Stimulated activated naive CD4-positive, alpha-beta T cell (primary cell): ENCODE measurements at regions not wholly inside any gene's neighbourhood (a gene's known extent, or its start where the extent isn't known, plus 50 kb on each side); places are given as distances from the start of the nearest gene placed in this dataset.

ENCODE experiments used
- DNase-seq, 6 experiments: peaks; one replicate each; lab custom pipeline; 2025; lab: John Stamatoyannopoulos, UW

GRCh38 chr3:194265996-194266964 lies 84.8 kb downstream of the CPN2 start:
- DNase-seq: no peak

DNA sequence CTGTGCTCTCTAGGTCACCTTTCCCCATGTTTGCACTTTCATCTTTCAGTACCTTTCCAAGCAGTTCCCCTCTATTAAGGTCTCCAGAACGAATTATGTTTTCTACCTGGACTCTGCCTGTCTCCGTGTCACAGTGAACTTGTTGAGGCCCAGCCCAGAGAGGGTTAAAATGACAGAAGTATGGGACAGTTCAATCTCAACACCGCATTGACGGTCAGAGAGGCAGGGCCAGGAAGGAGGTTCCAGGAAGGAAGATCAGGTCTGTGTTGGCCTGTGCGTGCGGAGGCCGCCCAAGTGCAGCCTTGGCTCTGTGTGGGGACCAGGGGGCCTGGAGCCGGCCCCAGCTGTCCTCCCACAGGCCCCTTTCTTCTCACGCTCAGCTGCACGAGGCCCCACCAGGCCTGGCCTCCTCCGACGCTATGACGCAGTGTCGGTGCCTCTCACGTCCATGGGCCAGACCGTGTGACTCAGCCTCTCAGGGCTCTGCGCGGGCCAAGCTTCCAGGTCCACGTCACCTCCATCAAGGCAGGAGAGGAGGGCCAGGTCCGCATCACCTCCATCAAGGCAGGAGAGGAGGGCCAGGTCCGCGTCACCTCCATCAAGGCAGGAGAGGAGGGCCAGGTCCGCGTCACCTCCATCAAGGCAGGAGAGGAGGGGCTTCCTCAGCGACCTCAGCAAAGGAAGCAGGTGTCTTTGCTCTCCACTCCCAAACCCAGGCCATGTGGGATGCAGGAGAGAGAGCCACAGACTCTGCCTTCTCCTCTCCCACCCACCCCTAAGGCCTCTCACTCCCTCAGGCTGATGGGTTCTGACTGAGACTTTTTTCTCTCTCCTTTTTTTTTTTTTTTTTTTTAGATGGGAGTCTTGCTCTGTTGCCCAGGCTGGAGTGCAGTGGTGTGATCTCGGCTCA lies 83.1 kb downstream of the CPN2 start:
- DNase-seq: no peak

DNA sequence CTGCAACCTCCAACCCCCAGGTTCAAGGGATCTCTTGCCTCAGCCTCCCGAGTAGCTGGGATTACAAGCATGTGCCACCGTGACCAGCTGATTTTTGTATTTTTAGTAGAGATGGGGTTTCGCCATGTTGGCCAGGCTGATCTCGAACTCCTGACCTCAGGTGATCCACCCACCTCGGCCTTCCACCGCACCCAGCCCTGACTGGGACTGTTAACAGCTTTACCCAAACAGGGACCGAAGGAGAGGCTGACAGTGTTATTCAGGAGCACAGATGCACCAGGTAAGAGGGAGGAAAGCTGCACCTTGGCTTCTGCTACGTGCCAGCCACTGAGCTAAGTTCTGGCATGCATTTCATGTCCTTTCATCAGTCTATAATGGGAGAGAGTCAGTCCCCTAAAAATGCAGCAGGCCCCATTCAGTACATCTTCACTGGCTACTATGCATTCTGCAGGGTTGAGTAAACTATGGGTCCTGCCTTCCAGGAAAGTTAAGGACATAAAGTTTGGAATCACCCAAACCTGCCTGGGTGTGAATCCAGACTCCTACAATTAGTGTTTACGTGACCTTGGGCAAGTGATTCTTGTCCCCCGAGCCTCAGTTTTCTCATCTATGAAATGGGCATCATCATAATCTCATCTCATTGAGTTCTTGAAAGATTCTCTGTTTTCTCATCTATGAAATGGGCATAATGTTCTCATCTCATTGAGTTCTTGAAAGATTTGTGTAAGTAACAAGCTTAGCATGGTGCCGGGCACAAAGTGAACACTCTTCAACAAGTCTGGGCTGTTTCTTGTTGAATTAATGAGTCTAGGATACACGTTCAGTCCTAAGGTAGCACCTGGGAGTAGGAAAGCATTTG lies 82.2 kb downstream of the CPN2 start:
- DNase-seq: no peak

- no peak for DNase-seq
Measured at GRCh38 chr3:194269610-194270145, 81.5 kb downstream of the CPN2 start.

DNA sequence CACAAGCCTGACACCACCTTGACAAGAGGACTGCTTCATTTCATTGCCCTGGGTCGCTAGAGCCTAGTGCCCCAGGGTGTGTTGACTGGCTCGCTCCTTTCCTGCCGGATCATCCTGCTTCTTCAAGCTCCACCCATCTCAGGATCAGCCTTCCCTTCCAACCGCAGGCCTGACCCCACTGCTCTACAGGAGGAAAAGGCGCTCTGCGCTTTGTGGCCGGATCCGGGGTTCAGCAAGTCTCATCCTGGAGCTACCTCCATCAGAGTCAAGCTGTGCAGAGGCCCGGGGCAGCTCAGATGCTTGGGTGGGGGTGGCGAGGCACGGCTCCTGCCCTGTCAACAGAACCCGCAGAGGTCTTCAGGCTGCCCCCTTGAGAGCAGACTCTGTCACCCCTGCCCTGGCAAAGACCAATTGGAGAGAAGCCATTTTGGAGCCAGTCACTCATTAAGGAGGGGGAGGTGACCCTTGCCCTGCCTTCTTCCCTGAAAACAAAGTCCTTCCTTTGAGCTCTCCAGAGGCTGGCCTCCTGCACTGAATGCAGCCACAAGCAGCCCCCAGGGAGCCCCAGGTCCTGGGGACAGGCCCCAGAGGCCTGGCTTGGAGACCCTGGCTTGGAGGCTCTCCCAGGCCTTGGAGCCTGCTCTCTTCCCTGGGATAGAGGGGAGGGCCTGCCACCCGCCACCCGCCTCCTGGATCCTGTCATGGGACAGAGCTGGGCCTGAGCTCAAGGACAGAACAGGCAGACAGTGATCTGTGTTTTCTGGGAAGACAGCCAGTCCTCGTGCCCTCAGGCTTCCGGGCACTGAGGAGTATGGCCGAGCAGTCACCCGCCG lies 80.3 kb downstream of the CPN2 start:
- no peak for DNase-seq

GRCh38 chr3:194271460-194272035 lies 79.6 kb downstream of the CPN2 start:
- DNase-seq: no peak

GRCh38 chr3:194272221-194272620 lies 78.9 kb downstream of the CPN2 start:
- DNase-seq: no peak

- DNase-seq: no peak
Measured at GRCh38 chr3:194272861-194273742, 78.0 kb downstream of the CPN2 start.

- DNase-seq: no peak
Measured at GRCh38 chr3:194273743-194274310, 77.3 kb downstream of the CPN2 start.

GRCh38 chr3:194274424-194275085 lies 76.6 kb downstream of the CPN2 start:
- no peak for DNase-seq

DNA sequence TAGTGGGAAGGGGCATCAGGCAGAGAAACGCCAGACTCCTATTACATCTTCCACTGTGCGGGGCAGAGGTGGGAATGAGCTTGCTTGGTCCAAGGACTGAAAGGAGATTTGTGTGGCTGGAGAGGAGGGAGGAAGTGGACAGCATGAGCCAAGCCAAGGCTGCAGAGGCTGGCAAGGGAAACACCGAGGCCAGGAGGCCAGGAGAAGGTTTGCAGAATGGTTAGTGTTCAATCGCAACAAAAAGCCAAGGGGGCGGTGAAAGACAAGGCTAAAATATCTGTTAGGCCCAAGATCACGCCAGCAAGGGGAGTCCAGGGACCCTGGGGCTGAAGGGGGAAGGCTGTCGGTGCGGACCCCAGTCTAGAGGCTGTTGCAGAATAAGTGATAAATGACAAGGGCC lies 75.8 kb downstream of the CPN2 start:
- DNase-seq: peak in 1 of 6 experiments; percentile 11

GRCh38 chr3:194275721-194276120 lies 75.4 kb downstream of the CPN2 start:
- DNase-seq: no peak

- DNase-seq: no peak
Measured at GRCh38 chr3:194276768-194277103, 74.4 kb downstream of the CPN2 start.

GRCh38 chr3:194277104-194277785 lies 73.9 kb downstream of the CPN2 start:
- no peak for DNase-seq

DNA sequence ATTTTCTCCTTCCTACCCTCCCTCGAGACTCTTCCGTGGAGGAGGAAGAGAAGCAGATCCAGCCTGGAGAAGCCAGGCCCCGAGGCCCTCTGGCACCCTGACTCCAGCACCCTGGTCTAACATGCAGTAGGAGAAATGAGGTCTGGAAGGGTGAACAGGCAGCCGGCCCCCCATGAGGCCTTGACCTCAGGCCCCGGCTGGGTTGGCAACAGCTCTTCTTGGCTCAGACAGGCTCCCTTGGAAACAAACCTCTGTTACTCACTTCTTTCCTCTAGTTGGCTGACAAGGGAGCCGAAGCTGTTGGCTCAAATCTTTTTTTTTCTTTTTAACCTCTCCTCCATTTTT lies 73.4 kb downstream of the CPN2 start:
- no peak for DNase-seq

DNA sequence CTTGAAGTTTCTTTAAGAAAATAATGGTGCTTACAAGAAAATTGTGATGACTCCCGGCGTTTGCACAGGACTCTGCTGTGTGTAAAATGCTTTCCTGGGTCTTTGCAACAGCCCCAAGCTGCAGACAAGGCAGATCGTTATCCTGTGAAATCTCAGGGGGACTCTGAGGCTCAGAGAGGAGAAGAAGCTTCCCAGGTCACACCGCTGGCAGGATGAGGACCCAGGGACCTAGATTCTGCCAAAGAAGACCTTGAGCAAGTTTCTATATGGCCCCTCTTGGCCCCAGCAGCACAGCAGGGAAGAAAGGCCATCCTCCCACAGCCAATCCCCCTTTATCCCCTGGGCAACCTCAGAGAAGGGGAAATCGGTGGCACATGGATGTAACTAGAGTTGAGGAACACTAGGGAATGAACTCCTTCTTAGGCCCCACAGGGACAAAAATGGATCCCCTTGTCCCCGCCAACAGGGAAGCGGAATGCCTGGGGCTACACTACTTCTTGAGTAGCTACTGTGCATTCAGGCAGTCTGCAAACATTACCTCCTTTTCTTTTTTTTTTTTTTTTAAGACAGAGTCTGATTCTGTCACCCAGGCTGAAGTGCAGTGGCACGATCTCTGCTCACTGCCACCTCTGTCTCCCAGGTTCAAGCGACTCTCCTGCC lies 72.8 kb downstream of the CPN2 start:
- no peak for DNase-seq

- no peak for DNase-seq
Measured at GRCh38 chr3:194279101-194279500, 72.0 kb downstream of the CPN2 start.
